ENCODE measurements at regions not wholly inside any gene's neighbourhood (a gene's known extent, or its start where the extent isn't known, plus 50 kb on each side); places are given as distances from the start of the nearest gene placed in this dataset.

- Histone ChIP-seq H3K27ac (peak overlapping the region; percentile 7 to 97 (median 30)), H3K4me3 (no peak overlapping the region), H3K4me1 (peaks cover 79% of the 10 kb centered on the region), H3K9me3 (no peaks in the 10 kb centered on the region), H3K27me3 (no peaks in the 10 kb centered on the region), H3K36me3 (replicated peaks in 1 of 2; ENCODE audit: insufficient read depth in 1 of 2, low read depth in 2 of 2) (no peaks in the 10 kb centered on the region)
- TF ChIP-seq, protein P1, sequence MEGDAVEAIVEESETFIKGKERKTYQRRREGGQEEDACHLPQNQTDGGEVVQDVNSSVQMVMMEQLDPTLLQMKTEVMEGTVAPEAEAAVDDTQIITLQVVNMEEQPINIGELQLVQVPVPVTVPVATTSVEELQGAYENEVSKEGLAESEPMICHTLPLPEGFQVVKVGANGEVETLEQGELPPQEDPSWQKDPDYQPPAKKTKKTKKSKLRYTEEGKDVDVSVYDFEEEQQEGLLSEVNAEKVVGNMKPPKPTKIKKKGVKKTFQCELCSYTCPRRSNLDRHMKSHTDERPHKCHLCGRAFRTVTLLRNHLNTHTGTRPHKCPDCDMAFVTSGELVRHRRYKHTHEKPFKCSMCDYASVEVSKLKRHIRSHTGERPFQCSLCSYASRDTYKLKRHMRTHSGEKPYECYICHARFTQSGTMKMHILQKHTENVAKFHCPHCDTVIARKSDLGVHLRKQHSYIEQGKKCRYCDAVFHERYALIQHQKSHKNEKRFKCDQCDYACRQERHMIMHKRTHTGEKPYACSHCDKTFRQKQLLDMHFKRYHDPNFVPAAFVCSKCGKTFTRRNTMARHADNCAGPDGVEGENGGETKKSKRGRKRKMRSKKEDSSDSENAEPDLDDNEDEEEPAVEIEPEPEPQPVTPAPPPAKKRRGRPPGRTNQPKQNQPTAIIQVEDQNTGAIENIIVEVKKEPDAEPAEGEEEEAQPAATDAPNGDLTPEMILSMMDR (IDR thresholded peaks at IDR 0.05) = no peak
- TF ChIP-seq POLR2A (IDR thresholded peaks at IDR 0.05) = no peak
- 48 to 52% methylated on average over 1 of the region's 1 CpG for WGBS, 2 donors
- intact Hi-C loops (cut with DNase I) = no loop called here
- ATAC-seq = no peak
- DNase-seq = peak in 3 of 4 donors; percentile 37 to 60 (median 56)
These were observed 117.2 kb upstream of the JUN start for GRCh38 chr1:58901008-58901407.

DNA sequence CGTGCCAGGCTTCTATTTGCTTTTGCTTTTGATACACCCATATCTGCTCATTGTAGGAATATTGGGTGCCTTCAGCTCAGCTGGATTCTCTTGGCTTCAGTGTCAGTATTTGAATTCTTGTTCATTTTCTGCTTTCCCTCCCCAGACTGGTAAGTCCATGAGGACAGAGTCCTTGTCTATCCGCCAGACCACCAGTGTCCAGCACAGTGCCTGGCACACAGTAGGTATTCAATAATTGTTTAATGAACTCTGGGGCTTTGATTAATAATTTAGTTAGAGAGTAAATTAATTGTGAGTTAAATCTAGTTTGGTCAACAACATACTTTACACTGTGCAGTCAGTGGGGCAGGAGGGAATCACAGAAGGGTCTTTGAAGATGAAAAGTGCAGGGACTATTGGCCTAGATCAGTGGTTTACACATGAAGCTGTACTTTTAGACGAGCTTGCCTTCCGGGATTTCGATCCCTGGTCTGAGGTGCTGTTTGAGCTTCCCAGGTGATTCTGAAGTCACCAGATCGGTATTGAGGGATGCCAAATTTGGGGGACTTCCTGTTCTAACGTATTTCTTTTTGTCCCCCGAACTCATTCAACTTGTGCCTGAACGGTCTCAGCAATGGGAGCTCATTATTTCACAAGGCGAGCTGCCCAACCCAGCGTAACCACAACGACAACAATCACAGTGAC lies 119.1 kb upstream of the JUN start:
- TF ChIP-seq, protein P1 (IDR thresholded peaks at IDR 0.05) = no peak
- TF ChIP-seq POLR2A (IDR thresholded peaks at IDR 0.05) = no peak
- DNase-seq (no peak), ATAC-seq (no peak)
- Histone ChIP-seq H3K4me1 (peaks cover 66% of the 10 kb centered on the region), H3K4me3 (no peak overlapping the region), H3K27ac (peak overlapping the region; percentile 97 to 99 (median 98)), H3K9me3 (no peaks in the 10 kb centered on the region), H3K27me3 (no peaks in the 10 kb centered on the region), H3K36me3 (replicated peaks in 1 of 2; ENCODE audit: insufficient read depth in 1 of 2, low read depth in 2 of 2) (no peaks in the 10 kb centered on the region)
- 9 to 11% methylated on average over 12 of the region's 12 CpGs for WGBS, 2 donors
- intact Hi-C loops (cut with DNase I) = no loop called here

- peak; percentile 91 to 97 (median 97) for TF ChIP-seq POLR2A (IDR thresholded peaks at IDR 0.05)
- TF ChIP-seq, protein P1 (IDR thresholded peaks at IDR 0.05) = peak in 1 of 7 experiments; percentile 10
- intact Hi-C loops (cut with DNase I) = no loop called here
- ATAC-seq = peak; percentile 91
These were observed 119.9 kb upstream of the JUN start for GRCh38 chr1:58903514-58904298.

GRCh38 chr1:58904299-58905125 lies 120.7 kb upstream of the JUN start:
- H3K27me3 ChIP-seq = no peaks in the 10 kb centered on the region
- DNase-seq (no peak), ATAC-seq (no peak)
- TF ChIP-seq, protein P1 (IDR thresholded peaks at IDR 0.05) = no peak
- no peak for TF ChIP-seq POLR2A (IDR thresholded peaks at IDR 0.05)
- H3K4me3 ChIP-seq = no peak overlapping the region
- peaks cover 53% of the 10 kb centered on the region for H3K4me1 ChIP-seq
- no peaks in the 10 kb centered on the region for H3K9me3 ChIP-seq
- H3K36me3 ChIP-seq (replicated peaks in 1 of 2; ENCODE audit: insufficient read depth in 1 of 2, low read depth in 2 of 2) = no peaks in the 10 kb centered on the region
- intact Hi-C loops (cut with DNase I) = no loop called here
- 51 to 53% methylated on average over 8 of the region's 8 CpGs for WGBS, 2 donors
- peak overlapping the region; percentile 97 to 99 (median 98) for H3K27ac ChIP-seq

More at GRCh38 chr1:58903514-58904298, 119.9 kb upstream of the JUN start:
- 0 to 2% methylated on average over 15 to 70 of the region's 70 CpGs for WGBS, 2 donors
- H3K36me3 ChIP-seq (replicated peaks in 1 of 2; ENCODE audit: insufficient read depth in 1 of 2, low read depth in 2 of 2) = no peaks in the 10 kb centered on the region
- H3K27ac ChIP-seq = peak overlapping the region; percentile 97 to 99 (median 98)
- peaks cover 61% of the 10 kb centered on the region for H3K4me1 ChIP-seq
- peak; percentile 92 to 95 (median 94) for DNase-seq
- H3K27me3 ChIP-seq = no peaks in the 10 kb centered on the region
- H3K4me3 ChIP-seq = peak overlapping the region in 1 of 2 donors; percentile 9
- H3K9me3 ChIP-seq = no peaks in the 10 kb centered on the region
